ENCODE measurements at regions not wholly inside any gene's neighbourhood (a gene's known extent, or its start where the extent isn't known, plus 50 kb on each side); places are given as distances from the start of the nearest gene placed in this dataset.
A peak's percentile ranks its signal among the peaks of the same experiment; 100 is the strongest.

GRCh38 chr9:115235221-115235620 lies 117.3 kb upstream of the TNC start:
- TF ChIP-seq CTCF (IDR thresholded peaks at IDR 0.05; ENCODE audit: control insufficient read depth, insufficient read depth, low read depth, low read length, missing control alignments) = no peak
- DNase-seq (ENCODE audit: low read depth) = no peak
- H3K4me3 ChIP-seq (ENCODE audit: control insufficient read depth, low read depth, low read length) = no peak overlapping the region

GRCh38 chr9:115237385-115237998 lies 119.5 kb upstream of the TNC start:
- no peak for TF ChIP-seq CTCF (IDR thresholded peaks at IDR 0.05; ENCODE audit: control insufficient read depth, insufficient read depth, low read depth, low read length, missing control alignments)
- DNase-seq (ENCODE audit: low read depth) = peak; percentile 27
- H3K4me3 ChIP-seq (ENCODE audit: control insufficient read depth, low read depth, low read length) = no peak overlapping the region

GRCh38 chr9:115240676-115241075 lies 122.7 kb upstream of the TNC start:
- no peak overlapping the region for H3K4me3 ChIP-seq (ENCODE audit: control insufficient read depth, low read depth, low read length)
- TF ChIP-seq CTCF (IDR thresholded peaks at IDR 0.05; ENCODE audit: control insufficient read depth, insufficient read depth, low read depth, low read length, missing control alignments) = no peak
- DNase-seq (ENCODE audit: low read depth) = no peak

- TF ChIP-seq CTCF (IDR thresholded peaks at IDR 0.05; ENCODE audit: control insufficient read depth, insufficient read depth, low read depth, low read length, missing control alignments) = no peak
- DNase-seq (ENCODE audit: low read depth) = no peak
- no peak overlapping the region for H3K4me3 ChIP-seq (ENCODE audit: control insufficient read depth, low read depth, low read length)
These were observed 123.7 kb upstream of the TNC start for GRCh38 chr9:115241641-115242040.

GRCh38 chr9:115249488-115249887 lies 131.5 kb upstream of the TNC start:
- no peak for TF ChIP-seq CTCF (IDR thresholded peaks at IDR 0.05; ENCODE audit: control insufficient read depth, insufficient read depth, low read depth, low read length, missing control alignments)
- no peak overlapping the region for H3K4me3 ChIP-seq (ENCODE audit: control insufficient read depth, low read depth, low read length)
- no peak for DNase-seq (ENCODE audit: low read depth)

- no peak for TF ChIP-seq CTCF (IDR thresholded peaks at IDR 0.05; ENCODE audit: control insufficient read depth, insufficient read depth, low read depth, low read length, missing control alignments)
- DNase-seq (ENCODE audit: low read depth) = peak; percentile 63
- H3K4me3 ChIP-seq (ENCODE audit: control insufficient read depth, low read depth, low read length) = no peak overlapping the region
These were observed 132.7 kb upstream of the TNC start for GRCh38 chr9:115250621-115251032.

Data from AG09309 (cell line).